CD4-positive, alpha-beta T cell treated with Interleukin-6 at 100 ng/mL for 8 hours (primary cell): ENCODE measurements at regions not wholly inside any gene's neighbourhood (a gene's known extent, or its start where the extent isn't known, plus 50 kb on each side); places are given as distances from the start of the nearest gene placed in this dataset.

Source experiments
- DNase-seq: peaks from one replicate; pipeline ENCODE4 v3.0.0-alpha.2; 2020; ENCODE audit warnings: mixed read lengths, low spot score

DNA sequence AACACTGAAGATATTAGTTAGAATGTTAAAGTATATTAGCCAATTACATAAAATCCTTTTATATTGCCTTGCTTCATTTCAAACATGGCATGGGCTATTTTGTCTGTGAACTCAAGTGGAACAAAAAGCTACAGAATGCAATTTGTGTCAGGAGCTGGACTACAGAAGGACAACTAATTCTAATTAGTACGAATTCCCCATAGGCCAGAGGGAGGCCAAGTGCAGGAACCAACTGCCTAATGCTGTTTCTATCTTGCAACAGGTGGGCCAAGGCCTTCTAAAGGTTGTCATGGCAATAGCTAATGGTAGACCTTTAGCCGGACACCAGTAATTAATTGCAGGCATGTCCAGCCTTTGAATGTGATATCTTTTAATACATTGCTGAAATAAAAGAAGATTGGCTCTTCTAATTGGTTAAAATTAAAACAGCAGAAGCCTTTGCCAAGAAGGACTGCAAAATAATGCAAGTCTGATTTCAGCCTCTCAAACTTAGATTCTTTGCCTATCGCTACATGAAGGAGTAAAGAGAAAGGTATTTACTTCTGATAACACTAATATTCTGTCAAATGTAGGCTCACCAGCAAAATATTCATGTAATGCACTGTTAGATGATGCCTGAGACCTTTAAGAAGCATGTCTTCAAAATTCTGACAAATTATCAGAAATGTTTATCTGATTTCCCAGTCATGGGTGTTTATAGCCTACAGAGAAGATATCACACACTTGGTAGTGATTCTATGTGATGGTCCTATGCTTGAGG lies 232.1 kb downstream of the LMO4 start:
- DNase-seq, result no peak

DNA sequence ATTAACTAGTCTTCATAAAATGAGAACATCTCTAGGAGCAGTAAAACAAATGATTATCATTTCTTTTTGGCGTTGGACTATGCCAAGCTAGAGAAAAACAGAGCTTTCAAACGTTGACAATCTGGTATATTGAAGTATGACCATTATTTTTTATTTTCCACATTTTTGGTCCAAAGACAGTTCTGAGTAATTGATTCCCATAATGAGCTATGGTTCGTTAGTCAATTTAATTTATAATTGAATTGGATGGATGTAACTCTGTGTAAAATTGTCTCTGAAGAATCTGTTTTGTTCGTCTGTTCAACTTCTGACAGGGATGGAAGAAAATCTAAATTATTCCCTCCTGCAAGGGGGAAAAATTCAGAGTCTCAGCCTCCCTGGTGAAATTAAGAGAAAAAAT lies 234.5 kb downstream of the LMO4 start:
- no peak for DNase-seq

DNA sequence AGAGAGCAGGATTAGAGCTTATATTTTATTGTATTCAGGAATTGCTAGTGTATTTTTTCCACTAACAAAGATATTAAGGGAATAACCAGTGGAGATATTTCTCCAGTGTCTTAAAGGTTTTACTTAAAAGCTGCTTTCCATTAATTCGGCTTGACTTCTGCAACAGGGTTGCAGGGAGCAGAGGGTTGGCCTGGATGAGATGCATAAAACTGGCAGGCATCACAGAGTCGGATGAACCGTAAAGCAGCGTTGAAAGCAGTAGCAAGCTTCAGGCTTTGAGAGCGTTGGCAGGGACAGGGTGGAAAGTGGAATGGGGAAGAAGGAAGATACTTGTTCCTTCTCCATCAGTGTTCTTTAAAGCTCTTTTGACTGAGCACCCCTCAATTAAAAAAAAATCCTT lies 237.2 kb downstream of the LMO4 start:
- DNase-seq, result no peak

DNA sequence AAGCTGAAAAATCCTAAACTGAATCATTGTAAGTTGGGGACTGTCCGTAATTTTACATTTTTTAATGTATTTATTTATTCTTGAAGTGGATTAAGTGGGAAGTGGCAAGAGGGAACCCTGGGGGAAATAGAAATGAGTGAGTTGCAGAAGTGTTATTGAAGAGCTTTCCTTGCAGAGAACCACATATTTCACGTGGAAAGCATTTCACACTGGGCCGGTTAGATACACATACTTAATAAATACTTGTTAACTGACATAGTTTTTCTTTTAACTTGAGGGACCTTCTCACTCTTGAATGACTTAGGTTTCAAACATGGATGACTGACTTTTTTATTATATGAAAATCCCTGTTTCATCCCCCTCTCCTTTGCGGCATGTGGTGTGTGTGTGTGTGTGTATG lies 239.3 kb downstream of the LMO4 start:
- DNase-seq, result no peak

DNA sequence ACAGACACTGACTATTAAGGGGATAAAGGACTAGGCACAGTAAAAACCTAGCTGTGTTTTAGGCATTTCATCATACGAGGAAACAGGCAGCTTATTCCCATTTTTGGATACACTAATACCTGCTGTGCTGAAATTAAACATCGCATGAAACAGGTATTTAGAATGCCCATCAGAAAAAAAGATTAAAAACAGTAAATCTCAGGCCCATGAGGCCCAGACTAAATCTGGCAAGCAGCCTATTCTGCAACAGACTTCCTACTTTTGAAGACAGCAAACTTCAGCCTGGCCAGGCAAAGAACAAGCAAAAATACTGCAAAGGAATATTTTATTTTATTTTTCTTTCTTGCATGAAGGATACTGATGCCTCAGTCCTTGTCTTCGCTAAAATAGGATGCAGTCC lies 240.2 kb downstream of the LMO4 start:
- no peak for DNase-seq

DNA sequence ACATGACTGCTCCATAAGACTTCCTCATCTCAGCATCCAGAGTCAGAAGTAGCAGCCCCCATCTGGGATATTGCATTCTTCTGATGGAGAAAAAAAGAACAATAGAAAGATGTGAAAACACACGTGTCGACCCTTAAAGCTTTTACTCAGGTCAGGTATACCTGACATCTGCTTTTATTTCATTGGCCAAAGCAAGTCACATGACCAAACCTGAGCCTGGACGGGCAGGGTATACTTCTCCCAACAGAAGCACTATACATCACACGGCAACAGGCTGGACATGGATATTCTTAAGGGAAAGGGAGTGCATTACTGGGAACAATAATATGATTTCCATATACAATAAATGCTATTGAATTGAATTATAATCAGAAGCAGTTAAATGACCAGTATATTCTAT lies 243.3 kb downstream of the LMO4 start:
- DNase-seq, result no peak

DNA sequence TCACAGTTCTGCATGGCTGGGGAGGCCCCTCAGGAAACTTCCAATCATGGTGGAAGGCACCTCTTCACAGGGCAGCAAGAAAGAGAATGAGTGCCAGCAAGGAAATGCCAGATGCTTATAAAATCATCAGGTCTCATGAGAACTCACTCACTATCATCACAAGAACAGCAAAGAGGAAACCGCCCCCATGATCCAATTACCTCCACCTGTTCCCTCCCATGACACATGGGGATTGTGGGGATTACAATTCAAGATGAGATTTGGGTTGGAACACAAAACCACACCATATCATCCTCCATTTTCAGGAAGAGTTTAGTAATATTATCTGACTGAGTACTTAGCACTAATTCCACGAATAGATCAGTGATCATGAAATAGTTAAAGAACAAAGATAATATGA lies 244.2 kb downstream of the LMO4 start:
- DNase-seq, result no peak

DNA sequence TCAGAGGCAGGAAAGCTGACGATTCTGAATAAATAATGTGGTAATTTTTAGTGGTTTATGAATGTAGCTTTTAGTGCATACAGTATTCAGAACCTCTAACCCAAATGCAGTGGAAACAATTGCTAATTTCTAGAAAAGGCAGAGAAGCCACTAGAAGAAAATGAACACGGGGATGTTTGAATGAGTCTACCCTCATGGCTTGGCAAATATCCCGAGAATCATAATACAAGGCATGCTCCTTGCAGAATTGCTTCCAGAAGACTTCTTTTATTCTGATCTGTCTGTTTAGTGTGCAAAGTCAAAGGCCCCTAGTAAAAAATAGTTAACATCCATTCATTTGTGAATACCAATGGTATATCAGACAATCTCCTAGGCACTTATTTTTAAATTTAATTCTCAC lies 246.8 kb downstream of the LMO4 start:
- DNase-seq, result no peak

DNA sequence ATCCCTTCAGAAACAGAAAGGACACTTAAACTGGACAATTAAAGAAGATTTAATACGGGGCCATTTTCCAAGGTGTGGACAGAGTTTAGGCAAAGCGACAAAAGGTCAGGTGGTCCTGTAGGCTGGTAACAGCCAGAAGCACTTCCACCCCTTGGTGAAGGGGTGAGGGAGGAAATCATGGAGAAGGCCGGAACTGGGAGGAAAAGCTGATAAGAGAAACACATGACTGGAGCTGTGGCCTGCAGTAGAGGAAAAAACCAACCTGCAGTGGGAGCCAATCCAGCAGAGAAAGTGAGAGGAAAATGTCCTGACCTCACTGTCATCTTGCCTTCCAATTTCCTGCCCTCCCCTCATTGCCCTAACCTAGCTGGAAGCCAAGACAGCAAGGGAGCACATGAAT lies 249.8 kb downstream of the LMO4 start:
- DNase-seq, result no peak

DNA sequence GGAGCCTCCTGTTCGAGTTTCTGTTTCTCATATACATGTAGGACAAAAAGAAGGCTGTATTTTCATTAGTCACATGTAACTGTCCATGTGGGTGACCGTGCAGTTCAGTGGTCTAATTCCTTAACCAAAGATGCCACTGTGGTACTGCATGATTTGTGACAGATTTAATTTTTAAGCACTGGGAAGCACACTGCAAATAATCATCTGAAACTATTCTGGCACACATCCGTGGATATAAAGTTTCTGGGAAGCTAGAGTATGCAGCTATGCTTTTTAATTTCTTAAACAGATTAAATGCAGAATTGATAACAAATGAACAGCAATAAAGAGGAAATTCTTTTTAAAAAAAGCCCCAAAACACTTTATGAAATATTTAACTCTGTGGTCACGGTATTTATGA lies 254.8 kb downstream of the LMO4 start:
- no peak for DNase-seq

DNA sequence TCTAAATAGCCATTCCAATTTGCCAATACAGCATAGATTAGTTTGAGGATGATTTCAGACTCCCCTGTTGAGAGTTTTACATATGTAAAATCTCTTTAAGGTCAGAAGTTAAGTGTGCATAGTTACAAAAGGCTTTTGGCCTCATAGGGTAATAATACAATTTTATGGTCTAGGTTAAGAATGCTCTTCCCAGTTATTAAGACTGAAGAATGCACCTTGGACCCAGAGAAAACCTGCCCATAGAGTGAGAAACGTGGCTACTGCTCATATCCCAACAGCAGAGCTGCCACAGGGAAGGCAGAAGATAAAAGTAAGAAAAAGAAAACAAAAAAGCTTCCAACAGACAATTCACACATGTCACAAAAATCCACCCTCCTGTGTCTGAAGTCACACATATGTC lies 255.9 kb downstream of the LMO4 start:
- DNase-seq, result no peak

DNA sequence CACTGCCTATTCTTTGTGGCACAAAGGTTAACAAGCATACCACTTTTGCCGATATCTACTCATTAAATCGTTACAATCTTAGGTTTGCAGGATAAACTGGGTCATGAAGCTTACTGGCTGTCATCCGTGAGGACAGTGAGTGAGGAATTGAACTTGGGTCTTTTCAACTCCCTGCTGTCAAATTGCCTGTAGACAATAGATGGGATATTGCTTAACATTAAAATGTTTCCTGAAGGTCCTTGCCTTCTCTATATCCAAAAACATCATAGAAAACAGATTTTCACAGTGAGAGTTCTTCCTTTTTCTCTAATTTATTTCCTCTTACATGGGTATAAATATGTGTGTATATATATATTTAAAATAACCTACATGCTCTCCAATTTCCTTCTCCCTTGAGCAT lies 257.8 kb downstream of the LMO4 start:
- DNase-seq, result no peak

DNA sequence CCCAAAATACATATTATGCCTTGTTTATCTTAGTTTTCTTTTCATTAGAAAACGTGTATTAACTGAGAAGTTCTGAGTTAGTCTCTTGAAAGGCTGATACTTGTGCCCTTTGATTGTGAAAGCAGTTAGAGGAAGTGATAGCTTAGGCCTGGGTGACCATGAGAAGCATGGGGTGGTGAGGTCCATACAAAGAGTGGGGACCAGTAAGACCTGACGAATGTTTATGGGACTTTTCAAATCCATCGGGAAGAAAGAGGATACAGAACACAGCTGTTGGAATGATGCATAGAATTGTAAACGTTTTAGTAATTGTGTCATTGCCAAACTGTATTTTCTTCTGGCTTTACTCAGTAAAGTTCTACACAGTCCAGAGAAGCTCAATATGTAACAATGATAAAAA lies 259.8 kb downstream of the LMO4 start:
- DNase-seq, result no peak

DNA sequence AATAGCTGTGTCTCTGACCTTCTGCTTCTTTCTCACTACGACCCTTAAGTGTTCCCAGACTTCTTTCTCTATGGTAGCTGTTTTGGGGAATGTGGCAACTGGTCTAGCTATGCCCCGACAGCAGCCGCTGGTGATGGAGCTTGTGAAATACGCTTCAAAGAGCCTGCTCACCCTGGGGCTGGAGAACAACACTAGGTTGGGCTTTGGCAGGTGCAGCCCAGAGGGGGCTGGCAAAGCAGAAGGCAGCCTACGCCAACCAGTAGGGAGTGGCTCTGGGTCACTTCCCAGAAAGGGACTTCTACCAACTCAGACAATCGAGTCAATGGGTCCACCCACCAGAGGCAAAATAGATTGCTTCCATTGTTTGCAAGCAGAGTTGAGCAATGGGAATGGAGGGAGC lies 262.8 kb downstream of the LMO4 start:
- DNase-seq, result no peak

DNA sequence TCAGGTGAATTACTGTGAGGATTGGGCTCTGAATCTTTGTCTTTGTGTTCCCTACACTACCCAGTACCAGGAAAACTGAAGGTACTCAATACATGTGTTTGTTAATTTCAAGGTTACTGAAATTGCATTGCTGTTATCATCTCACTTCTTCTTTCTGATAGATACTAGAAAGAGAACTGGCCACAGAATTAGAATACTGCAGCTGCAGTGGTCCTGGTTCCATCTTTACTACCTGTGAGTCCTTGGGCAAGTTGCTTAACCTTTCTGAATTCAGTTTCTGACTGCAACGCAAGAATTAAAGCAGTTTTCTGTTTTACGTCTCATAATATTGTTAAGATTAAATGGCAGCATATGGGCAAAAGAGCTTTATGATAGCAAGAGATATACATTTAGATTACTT lies 263.5 kb downstream of the LMO4 start:
- no peak for DNase-seq

DNA sequence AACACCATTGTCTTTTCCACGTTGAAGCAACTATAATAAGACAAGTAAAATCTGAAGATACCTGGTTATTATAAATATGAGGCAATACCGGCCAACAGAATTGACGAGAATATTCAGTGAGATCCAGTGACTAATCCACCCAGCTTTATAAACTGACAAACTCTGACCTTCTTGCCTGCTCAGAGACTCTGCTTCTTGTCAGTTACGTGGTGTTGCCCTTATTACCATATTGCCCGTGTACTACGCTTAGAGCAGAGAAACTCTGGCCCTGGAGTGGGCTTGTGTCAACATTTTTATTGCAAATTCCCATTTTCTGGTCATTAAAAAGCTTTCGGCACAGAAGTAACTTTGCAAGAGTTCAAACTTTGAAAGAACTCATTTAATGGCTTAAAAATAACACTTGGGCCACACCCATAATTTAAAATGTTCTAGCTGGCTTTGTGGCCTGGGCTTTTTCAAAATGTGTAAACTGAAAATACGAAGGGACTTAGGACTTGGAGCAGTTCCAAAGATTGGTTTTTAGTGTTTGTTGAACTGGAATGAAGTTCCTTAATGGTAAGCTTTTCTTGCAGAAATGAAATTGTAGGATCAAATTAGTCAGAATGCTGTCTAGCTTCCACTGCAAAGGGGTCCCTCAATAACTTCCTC lies 266.2 kb downstream of the LMO4 start:
- DNase-seq, result no peak

DNA sequence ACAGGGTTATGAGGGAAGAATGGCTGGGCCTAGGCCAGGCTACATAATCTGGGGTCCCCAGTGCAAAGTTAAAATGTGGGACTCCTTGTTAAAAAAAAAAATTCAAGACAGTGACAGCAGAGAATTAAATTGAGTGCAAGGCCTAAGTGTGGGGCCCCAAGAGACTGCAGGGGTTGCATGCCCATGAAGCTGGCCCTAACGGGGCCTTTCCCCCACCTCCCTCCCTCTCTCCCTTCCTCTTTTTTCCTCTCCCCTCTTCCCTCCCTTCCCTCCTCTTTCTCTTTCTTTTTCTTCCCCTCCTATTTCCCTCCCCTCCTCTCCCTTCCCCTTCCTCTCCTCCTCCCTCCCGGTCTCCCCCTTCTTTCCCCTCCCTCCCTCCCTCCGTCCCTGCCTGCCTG lies 266.7 kb downstream of the LMO4 start:
- DNase-seq, result no peak

DNA sequence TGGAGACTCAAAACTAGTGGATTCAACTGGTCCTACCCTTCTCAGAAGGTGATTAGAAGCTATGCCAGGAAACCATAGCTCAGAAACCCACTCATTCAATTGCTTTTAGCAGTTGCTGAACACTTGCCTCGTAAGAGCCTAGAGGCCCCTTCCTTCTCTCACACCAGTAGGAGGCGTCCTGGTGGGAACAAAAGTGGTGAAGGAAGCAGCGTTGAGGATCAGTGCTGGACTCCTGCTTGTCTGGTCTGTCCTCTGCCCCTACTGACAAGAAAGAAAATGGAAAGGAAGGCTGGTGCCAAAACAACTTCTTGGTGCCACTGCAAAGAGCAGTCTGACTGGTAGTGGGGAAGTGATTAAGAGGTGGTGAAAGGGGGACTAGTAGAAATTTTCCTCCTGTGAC lies 269.7 kb downstream of the LMO4 start:
- no peak for DNase-seq

DNA sequence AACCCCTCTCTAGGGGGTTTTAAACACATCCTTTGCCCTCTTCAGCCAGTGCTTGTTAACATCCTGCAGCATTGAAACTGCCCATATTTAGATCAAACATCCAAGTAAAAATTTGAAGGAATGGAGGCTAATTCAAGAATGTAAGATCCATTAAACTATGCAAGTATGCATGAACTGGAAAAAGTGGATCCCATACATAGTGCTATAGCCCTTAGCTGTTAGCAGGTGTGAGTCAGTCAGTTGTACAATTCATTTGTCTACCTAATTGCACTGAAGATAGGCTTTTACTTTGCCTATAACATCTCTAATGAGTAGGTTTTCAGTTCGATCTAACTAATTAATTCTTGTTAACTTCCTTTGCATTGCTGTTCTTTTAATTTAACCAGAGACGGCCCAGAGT lies 270.9 kb downstream of the LMO4 start:
- no peak for DNase-seq

DNA sequence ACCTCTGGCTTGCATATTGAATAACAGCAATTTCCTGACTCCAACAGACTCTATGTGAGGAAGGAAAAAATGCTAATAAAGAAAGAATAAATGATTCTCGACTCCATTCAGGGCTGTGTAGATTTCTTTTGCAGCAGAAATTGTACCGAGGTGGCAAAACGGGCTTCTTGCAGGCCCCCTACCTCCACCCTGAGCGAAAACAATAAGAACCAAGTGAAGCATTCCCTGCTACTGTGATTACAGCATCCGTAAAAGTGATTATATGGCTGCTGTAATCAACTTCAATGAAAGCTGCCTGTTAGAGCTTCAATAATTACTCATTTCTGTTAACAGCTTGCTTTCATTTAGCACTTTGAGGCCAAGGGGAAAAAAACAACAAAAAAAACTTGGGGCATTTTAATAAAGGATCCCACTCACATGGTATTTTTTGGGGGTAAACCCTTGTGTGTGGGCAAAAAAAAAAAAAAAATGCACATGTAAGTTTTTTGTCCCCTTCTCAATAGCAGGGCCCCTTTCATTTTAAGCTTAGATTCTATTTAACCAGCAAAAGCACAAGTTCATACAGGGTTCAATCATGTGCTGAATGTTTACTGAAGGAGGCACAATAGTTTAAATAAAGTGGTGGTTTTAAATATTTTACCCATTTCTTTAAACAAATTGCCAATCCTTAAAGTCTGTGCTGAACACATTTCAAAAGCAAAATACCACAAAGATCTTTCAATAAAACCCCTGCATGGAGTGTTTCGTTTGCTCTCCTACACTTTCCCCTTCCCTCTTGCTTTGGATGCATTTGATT lies 271.6 kb downstream of the LMO4 start:
- no peak for DNase-seq

DNA sequence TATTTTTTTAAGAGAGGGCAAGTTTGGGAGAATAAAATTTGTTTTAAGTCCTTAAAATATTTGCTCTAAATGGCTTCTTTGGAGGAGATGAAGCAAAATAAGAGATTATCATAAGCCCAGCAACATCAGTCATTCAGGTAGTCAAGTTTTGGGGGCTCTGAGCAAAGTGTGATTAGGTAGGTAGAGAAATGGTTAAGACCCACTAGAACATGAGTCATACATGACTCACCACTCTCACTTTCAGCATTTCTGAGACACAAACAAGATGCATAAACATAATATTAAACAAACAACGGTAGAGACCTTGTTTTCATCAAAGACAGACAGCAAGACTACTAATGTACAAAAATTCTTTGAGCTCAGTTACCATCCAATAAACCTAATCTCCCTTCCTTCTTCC lies 272.2 kb downstream of the LMO4 start:
- no peak for DNase-seq

DNA sequence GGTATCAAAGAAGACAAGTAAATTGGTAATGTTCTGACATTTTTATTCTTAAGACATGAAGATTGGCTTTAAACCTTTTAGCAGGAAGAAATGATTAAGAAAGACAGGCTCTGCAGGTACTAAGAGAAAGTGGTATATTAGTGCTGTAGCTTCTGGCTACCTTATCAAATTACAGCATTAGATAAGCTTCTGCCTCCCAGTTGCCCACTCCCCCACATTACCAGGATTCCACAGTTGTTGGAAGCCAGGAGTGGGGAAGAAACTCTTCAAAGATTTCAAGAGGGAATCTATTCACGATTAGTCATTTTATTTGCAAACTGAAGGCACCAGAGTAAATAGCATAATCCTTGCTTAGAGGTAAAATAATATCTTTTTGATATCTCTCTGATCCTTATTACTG lies 274.9 kb downstream of the LMO4 start:
- DNase-seq, result no peak

DNA sequence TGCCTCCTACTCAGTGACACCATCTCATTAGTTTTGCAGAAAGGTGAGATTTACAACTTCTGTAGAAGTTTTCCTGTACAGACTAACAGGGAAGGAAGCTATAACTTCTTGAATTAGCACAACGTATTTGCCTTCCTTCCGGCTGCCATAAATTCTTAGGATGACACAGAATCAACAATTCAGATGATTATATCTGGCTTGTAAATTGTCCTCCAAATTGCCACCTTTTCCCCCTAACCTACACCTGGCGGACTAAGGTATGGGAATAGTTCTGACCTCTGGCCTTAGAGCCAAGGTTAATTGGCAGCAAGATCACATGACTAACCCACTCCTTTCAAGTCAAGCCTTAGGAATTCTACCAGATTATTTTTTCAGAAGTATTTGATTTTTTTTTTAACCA lies 284.3 kb downstream of the LMO4 start:
- no peak for DNase-seq
